Cardiac fibroblast (primary cell): ENCODE measurements at regions not wholly inside any gene's neighbourhood (a gene's known extent, or its start where the extent isn't known, plus 50 kb on each side); places are given as distances from the start of the nearest gene placed in this dataset.

Experiments used
- DNase-seq, 2 donors: peaks; one replicate each; pipeline versions ENCODE4 v3.0.0 to v3.0.0-alpha.2; 2010; ENCODE audit warnings: low read depth in 2 of 2
- H3K4me3 ChIP-seq, 2 donors: replicated peaks in 1 of 2; 1 replicate in 1 of 2; 2 replicates in 1 of 2; pipeline ENCODE4 v1.5.1; 2011; ENCODE audit warnings: low read depth in 2 of 2, low read length in 2 of 2, mild to moderate bottlenecking in 2 of 2, moderate library complexity in 1 of 2
- CTCF ChIP-seq: IDR thresholded peaks from one replicate; pipeline ENCODE4 v1.5.1; 2011; ENCODE audit warnings: low read depth, mild to moderate bottlenecking, low read length, inconsistent platforms

DNA sequence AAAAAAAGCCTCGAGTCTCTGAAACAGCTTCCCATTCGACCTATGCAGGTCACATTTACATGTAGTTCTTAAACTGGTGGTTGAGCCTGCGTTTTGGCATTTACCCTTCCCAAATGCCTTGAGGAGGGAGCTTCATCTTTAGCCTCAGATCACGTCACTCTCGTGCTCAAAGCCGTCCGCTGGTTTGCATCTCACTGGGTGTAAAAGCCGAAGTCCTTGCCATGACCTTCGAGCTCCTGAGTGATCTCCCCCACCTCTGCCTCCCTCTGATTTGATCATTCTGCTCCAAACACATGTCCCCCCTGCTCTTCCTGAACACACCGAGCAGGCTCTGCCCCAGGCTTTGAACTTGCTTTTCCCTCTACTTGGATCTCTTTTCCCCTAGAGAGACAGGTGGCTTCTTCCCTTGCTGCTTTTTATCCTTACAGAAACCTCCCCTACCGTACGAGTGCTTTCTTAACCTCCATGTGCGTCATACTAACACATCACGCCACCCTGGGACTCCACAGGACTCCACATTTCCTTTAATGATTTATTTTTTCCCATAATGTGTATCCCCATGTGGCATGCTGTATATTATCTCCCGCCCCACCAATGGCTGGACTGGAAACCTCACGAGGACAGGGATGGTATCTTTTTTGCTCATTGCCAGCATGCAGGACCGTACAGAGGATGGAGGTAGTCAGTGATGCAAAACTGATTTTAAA, 610.7 kb downstream of the VRK1 start:
- H3K4me3 ChIP-seq: no peak overlapping the region
- no peak for TF ChIP-seq CTCF
- no peak for DNase-seq

- no peak for DNase-seq
- TF ChIP-seq CTCF: no peak
- no peak overlapping the region for H3K4me3 ChIP-seq
Observed at GRCh38 chr14:97408503-97408902, 611.3 kb downstream of the VRK1 start.

GRCh38 chr14:97408937-97409815, 612.0 kb downstream of the VRK1 start:
- no peak for DNase-seq
- H3K4me3 ChIP-seq: no peak overlapping the region

GRCh38 chr14:97410667-97411620, 613.8 kb downstream of the VRK1 start:
- no peak for TF ChIP-seq CTCF
- DNase-seq: no peak
- no peak overlapping the region for H3K4me3 ChIP-seq

More at GRCh38 chr14:97408937-97409815, 612.0 kb downstream of the VRK1 start:
- TF ChIP-seq CTCF: no peak

DNA sequence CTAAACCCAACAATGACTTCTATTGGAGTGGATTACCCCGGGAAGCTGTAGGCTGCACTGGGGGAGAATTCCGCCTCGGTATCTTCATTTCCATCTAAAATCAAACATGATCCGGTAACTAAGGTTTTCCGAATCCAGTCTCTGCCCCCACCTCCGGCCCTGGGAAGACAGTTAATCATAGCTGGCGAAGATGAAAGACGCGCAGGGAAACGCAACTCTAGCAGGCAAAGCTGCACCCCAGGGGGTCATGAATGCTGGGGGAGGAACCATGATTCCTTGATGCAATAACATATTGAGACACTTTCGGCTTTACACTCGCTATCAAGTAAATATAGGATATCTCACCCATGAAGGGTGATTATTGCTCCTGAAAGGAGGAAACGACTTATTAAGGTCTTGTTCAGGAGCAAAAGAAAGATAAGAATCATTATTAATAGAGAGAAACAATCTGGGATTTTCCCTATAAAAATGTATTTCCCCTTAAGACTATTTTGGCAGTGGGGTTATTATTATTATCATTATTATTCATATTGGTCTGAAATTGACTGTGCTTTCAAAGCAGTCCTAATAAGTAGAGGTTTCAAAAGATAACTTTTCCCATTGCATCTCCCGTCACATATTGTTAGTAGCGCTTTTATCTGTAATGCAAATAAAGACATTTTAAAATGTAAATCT, 614.9 kb downstream of the VRK1 start:
- no peak for DNase-seq
- H3K4me3 ChIP-seq: no peak overlapping the region
- no peak for TF ChIP-seq CTCF

- H3K4me3 ChIP-seq: no peak overlapping the region
- TF ChIP-seq CTCF: no peak
- no peak for DNase-seq
Observed at GRCh38 chr14:97413022-97413539, 615.9 kb downstream of the VRK1 start.
